Skin epidermis (tissue), 12 donors: ENCODE measurements at regions not wholly inside any gene's neighbourhood (a gene's known extent, or its start where the extent isn't known, plus 50 kb on each side); places are given as distances from the start of the nearest gene placed in this dataset.
"Not testable (repeated sequence)": the region's sequence is repeated elsewhere in the genome, so short reads cannot be mapped to it uniquely, and the experiment has no call there.

Experiments
- H3K27ac ChIP-seq, 21 experiments: fragments of 200-600 bp; sonication (generic) in 11 of 21; one replicate each; pipeline ENCODE4 v1.5.0; 2020; ENCODE audit warnings: mild to moderate bottlenecking in 3 of 21, inconsistent platforms in 2 of 21, moderate library complexity in 2 of 21
- H3K4me3 ChIP-seq, 7 experiments: fragments of 200-600 bp; sonication (generic) in 2 of 7; one replicate each; pipeline ENCODE4 v1.5.0; 2020; ENCODE audit warnings: inconsistent platforms in 2 of 7, mild to moderate bottlenecking in 2 of 7, moderate library complexity in 1 of 7

- H3K4me3 ChIP-seq, H3K27ac ChIP-seq: not testable (repeated sequence)
Observed at GRCh38 chr2:89786642-89787041, 1095.2 kb downstream of the RPIA start.

GRCh38 chr2:89795530-89795929 lies 1104.1 kb downstream of the RPIA start:
- not testable (repeated sequence) for H3K27ac ChIP-seq, H3K4me3 ChIP-seq

GRCh38 chr2:89797320-89798038 lies 1106.0 kb downstream of the RPIA start:
- Histone ChIP-seq H3K27ac (no peak overlapping the region), H3K4me3 (no peak overlapping the region)

- H3K27ac ChIP-seq, H3K4me3 ChIP-seq: not testable (repeated sequence)
Observed at GRCh38 chr2:89801207-89801606, 1109.7 kb downstream of the RPIA start.

GRCh38 chr2:89806363-89806762 lies 1114.9 kb downstream of the RPIA start:
- H3K4me3 ChIP-seq, result not testable (repeated sequence)

GRCh38 chr2:89811295-89811694 lies 1119.8 kb downstream of the RPIA start:
- no peak overlapping the region for H3K27ac ChIP-seq
- H3K4me3 ChIP-seq, result no peak overlapping the region

More at GRCh38 chr2:89806363-89806762, 1114.9 kb downstream of the RPIA start:
- H3K27ac ChIP-seq, result not testable (repeated sequence)

- not testable (repeated sequence) for H3K4me3 ChIP-seq, H3K27ac ChIP-seq
Observed at GRCh38 chr2:89811910-89812309, 1120.4 kb downstream of the RPIA start.

GRCh38 chr2:89814359-89814758 lies 1122.9 kb downstream of the RPIA start:
- H3K27ac ChIP-seq, H3K4me3 ChIP-seq: not testable (repeated sequence)

- no peak overlapping the region for H3K27ac ChIP-seq
- H3K4me3 ChIP-seq, result no peak overlapping the region
Observed at GRCh38 chr2:89818873-89819272, 1127.4 kb downstream of the RPIA start.

GRCh38 chr2:89819809-89820208 lies 1128.3 kb downstream of the RPIA start:
- no peak overlapping the region for H3K4me3 ChIP-seq
- no peak overlapping the region for H3K27ac ChIP-seq

- no peak overlapping the region for H3K4me3 ChIP-seq
- H3K27ac ChIP-seq, result no peak overlapping the region
Observed at GRCh38 chr2:89820248-89820647, 1128.8 kb downstream of the RPIA start.

GRCh38 chr2:89821455-89821945 lies 1130.0 kb downstream of the RPIA start:
- Histone ChIP-seq H3K4me3 (no peak overlapping the region), H3K27ac (no peak overlapping the region)

GRCh38 chr2:89822342-89822741 lies 1130.9 kb downstream of the RPIA start:
- not testable (repeated sequence) for H3K4me3 ChIP-seq, H3K27ac ChIP-seq

GRCh38 chr2:89823556-89823955 lies 1132.1 kb downstream of the RPIA start:
- Histone ChIP-seq H3K4me3 (no peak overlapping the region), H3K27ac (no peak overlapping the region)

GRCh38 chr2:89825034-89825433 lies 1133.6 kb downstream of the RPIA start:
- Histone ChIP-seq H3K4me3 (no peak overlapping the region), H3K27ac (no peak overlapping the region)

- not testable (repeated sequence) for H3K27ac ChIP-seq, H3K4me3 ChIP-seq
Observed at GRCh38 chr2:89826741-89827140, 1135.3 kb downstream of the RPIA start.

- not testable (repeated sequence) for H3K4me3 ChIP-seq, H3K27ac ChIP-seq
Observed at GRCh38 chr2:89827829-89828228, 1136.4 kb downstream of the RPIA start.

- not testable (repeated sequence) for H3K27ac ChIP-seq, H3K4me3 ChIP-seq
Observed at GRCh38 chr2:89828416-89828815, 1136.9 kb downstream of the RPIA start.

GRCh38 chr2:89828961-89829631 lies 1137.6 kb downstream of the RPIA start:
- H3K4me3 ChIP-seq, H3K27ac ChIP-seq: not testable (repeated sequence)

- no peak overlapping the region for H3K27ac ChIP-seq
- H3K4me3 ChIP-seq, result no peak overlapping the region
Observed at GRCh38 chr2:89829828-89830227, 1138.4 kb downstream of the RPIA start.
